ENCODE measurements at regions not wholly inside any gene's neighbourhood (a gene's known extent, or its start where the extent isn't known, plus 50 kb on each side); places are given as distances from the start of the nearest gene placed in this dataset.

DNA sequence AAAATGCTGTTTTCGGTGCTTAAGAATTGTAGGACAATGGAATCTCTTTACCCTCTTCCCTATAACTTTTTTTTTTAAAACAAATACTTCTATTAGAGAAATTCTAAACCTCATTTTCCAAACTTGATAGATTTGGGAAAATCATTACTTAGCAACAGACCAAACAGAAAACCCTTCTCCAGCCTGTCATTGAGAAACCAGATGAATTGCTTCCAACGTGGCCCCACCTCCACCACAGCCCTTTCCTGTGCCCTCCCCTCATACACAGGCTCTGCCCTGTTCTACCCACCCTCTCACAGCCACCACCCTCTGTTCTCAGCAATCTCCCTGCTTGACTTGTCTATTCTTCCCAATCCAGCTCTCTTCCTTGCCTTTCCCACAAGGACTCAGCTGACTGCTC is 221.2 kb downstream of the DMRT2 start:
- no peaks in the 10 kb centered on the region for H4K20me1 ChIP-seq (ENCODE audit: insufficient read depth, poor library complexity, severe bottlenecking)
- H3K79me2 ChIP-seq: no peaks in the 10 kb centered on the region
- H3K27me3 ChIP-seq: no peaks in the 10 kb centered on the region
- H3K4me2 ChIP-seq: no peak overlapping the region
- 33% methylated on average over 2 of the region's 2 CpGs for WGBS (ENCODE audit: low lambda C conversion rate, missing lambda C conversion rate)
- peaks cover 3% of the 10 kb centered on the region for H3K9me3 ChIP-seq (ENCODE audit: low read depth)
- H2AFZ ChIP-seq: no peak overlapping the region
- no peak overlapping the region for H3K27ac ChIP-seq
- TF ChIP-seq EZH2 (IDR thresholded peaks at IDR 0.05; ENCODE audit: borderline replicate concordance): no peak
- no peak for TF ChIP-seq EZH2phosphoT487 (IDR thresholded peaks at IDR 0.05; ENCODE audit: low read depth, severe bottlenecking, unreplicated experiment)
- TF ChIP-seq CTCF (IDR thresholded peaks at IDR 0.05; ENCODE audit: poor library complexity): no peak
- no peak overlapping the region for H3K4me3 ChIP-seq
- DNase-seq (ENCODE audit: low spot score): no peak
- H3K9me2 ChIP-seq (replicated peaks; ENCODE audit: insufficient read depth): no peaks in the 10 kb centered on the region
- H3K4me1 ChIP-seq (ENCODE audit: insufficient read depth): no peaks in the 10 kb centered on the region
- no peaks in the 10 kb centered on the region for H3K36me3 ChIP-seq (replicated peaks; ENCODE audit: insufficient read depth, low read depth)

GRCh38 chr9:1271786-1272185 is 221.6 kb downstream of the DMRT2 start:
- H3K4me3 ChIP-seq: no peak overlapping the region
- peaks cover 3% of the 10 kb centered on the region for H3K9me3 ChIP-seq (ENCODE audit: low read depth)
- H4K20me1 ChIP-seq (ENCODE audit: insufficient read depth, poor library complexity, severe bottlenecking): no peaks in the 10 kb centered on the region
- H3K4me2 ChIP-seq: no peak overlapping the region
- H3K27ac ChIP-seq: no peak overlapping the region
- no peaks in the 10 kb centered on the region for H3K9me2 ChIP-seq (replicated peaks; ENCODE audit: insufficient read depth)
- WGBS (ENCODE audit: low lambda C conversion rate, missing lambda C conversion rate): 55% methylated on average over 2 of the region's 2 CpGs
- H3K36me3 ChIP-seq (replicated peaks; ENCODE audit: insufficient read depth, low read depth): no peaks in the 10 kb centered on the region
- H3K27me3 ChIP-seq: no peaks in the 10 kb centered on the region
- no peaks in the 10 kb centered on the region for H3K79me2 ChIP-seq
- H2AFZ ChIP-seq: no peak overlapping the region
- no peak for TF ChIP-seq CTCF (IDR thresholded peaks at IDR 0.05; ENCODE audit: poor library complexity)
- no peak for TF ChIP-seq EZH2 (IDR thresholded peaks at IDR 0.05; ENCODE audit: borderline replicate concordance)
- no peak for TF ChIP-seq EZH2phosphoT487 (IDR thresholded peaks at IDR 0.05; ENCODE audit: low read depth, severe bottlenecking, unreplicated experiment)
- no peak for DNase-seq (ENCODE audit: low spot score)
- H3K4me1 ChIP-seq (ENCODE audit: insufficient read depth): no peaks in the 10 kb centered on the region

- DNase-seq (ENCODE audit: low spot score): no peak
- no peaks in the 10 kb centered on the region for H4K20me1 ChIP-seq (ENCODE audit: insufficient read depth, poor library complexity, severe bottlenecking)
Measured at GRCh38 chr9:1272488-1272887, 222.3 kb downstream of the DMRT2 start.

More at GRCh38 chr9:1272488-1272887, 222.3 kb downstream of the DMRT2 start:
- Histone ChIP-seq H3K36me3 (replicated peaks; ENCODE audit: insufficient read depth, low read depth) (no peaks in the 10 kb centered on the region), H2AFZ (no peak overlapping the region), H3K4me3 (no peak overlapping the region), H3K4me2 (no peak overlapping the region), H3K9me3 (ENCODE audit: low read depth) (peaks cover 3% of the 10 kb centered on the region), H3K9me2 (replicated peaks; ENCODE audit: insufficient read depth) (no peaks in the 10 kb centered on the region), H3K27ac (no peak overlapping the region), H3K4me1 (ENCODE audit: insufficient read depth) (no peaks in the 10 kb centered on the region), H3K79me2 (no peaks in the 10 kb centered on the region), H3K27me3 (no peaks in the 10 kb centered on the region)
- no peak for TF ChIP-seq EZH2phosphoT487 (IDR thresholded peaks at IDR 0.05; ENCODE audit: low read depth, severe bottlenecking, unreplicated experiment)
- no peak for TF ChIP-seq CTCF (IDR thresholded peaks at IDR 0.05; ENCODE audit: poor library complexity)
- TF ChIP-seq EZH2 (IDR thresholded peaks at IDR 0.05; ENCODE audit: borderline replicate concordance): no peak
- 72% methylated on average over 3 of the region's 3 CpGs for WGBS (ENCODE audit: low lambda C conversion rate, missing lambda C conversion rate)

All from hepatocyte (in vitro differentiated cells).